ENCODE measurements at regions not wholly inside any gene's neighbourhood (a gene's known extent, or its start where the extent isn't known, plus 50 kb on each side); places are given as distances from the start of the nearest gene placed in this dataset.

DNA sequence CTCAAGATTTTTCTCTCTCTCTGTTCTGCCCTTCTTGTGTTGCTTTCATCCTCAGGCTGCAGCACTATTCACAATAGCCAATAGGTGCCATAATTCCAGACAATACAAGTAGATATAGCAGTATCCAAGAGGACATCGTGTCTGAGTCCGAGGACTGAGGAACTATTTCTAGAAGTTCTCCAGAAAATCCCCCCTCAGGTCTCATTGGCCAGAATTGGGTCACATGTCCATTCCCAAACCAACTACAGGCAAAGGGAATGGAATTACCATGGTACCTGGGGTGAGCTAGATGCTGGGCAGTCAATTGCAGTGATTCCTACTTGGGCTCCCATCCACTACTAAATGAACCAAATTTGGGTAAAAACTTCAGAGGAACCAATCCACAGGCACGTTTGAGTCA lies 301.9 kb upstream of the RASGEF1B start:
- Mint-ChIP-seq H3K27ac (no peak overlapping the region), H3K36me3 (no peaks in the 10 kb centered on the region), H3K4me3 (no peak overlapping the region), H3K9me3 (peaks cover 2% of the 10 kb centered on the region), H3K27me3 (ENCODE audit: insufficient read depth, low read depth) (peaks cover 3% of the 10 kb centered on the region), H3K4me1 (no peaks in the 10 kb centered on the region)
- TF ChIP-seq EZH2phosphoT487 (IDR thresholded peaks at IDR 0.05) (no peak), EZH2 (IDR thresholded peaks at IDR 0.05) (no peak)
- TF ChIP-seq, protein P1, sequence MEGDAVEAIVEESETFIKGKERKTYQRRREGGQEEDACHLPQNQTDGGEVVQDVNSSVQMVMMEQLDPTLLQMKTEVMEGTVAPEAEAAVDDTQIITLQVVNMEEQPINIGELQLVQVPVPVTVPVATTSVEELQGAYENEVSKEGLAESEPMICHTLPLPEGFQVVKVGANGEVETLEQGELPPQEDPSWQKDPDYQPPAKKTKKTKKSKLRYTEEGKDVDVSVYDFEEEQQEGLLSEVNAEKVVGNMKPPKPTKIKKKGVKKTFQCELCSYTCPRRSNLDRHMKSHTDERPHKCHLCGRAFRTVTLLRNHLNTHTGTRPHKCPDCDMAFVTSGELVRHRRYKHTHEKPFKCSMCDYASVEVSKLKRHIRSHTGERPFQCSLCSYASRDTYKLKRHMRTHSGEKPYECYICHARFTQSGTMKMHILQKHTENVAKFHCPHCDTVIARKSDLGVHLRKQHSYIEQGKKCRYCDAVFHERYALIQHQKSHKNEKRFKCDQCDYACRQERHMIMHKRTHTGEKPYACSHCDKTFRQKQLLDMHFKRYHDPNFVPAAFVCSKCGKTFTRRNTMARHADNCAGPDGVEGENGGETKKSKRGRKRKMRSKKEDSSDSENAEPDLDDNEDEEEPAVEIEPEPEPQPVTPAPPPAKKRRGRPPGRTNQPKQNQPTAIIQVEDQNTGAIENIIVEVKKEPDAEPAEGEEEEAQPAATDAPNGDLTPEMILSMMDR (IDR thresholded peaks at IDR 0.05) = no peak
- H3K79me2 ChIP-seq (ENCODE audit: low read depth) = no peaks in the 10 kb centered on the region
- peaks cover 8% of the 10 kb centered on the region for H3K4me1 ChIP-seq
- no peaks in the 10 kb centered on the region for H3K9me3 ChIP-seq (ENCODE audit: low read depth)
- no peaks in the 10 kb centered on the region for H4K20me1 ChIP-seq (ENCODE audit: low read depth)
- DNase-seq (ENCODE audit: low spot score) = no peak
- no peaks in the 10 kb centered on the region for H3F3A ChIP-seq (ENCODE audit: low read depth)
- H3K27me3 ChIP-seq = no peaks in the 10 kb centered on the region
- no peak overlapping the region for H3K9ac ChIP-seq
- H3K27ac ChIP-seq = no peak overlapping the region
- H3K4me3 ChIP-seq = no peak overlapping the region
- H3K4me2 ChIP-seq = no peak overlapping the region
- no peak overlapping the region for H2AFZ ChIP-seq (replicated peaks)
- no peaks in the 10 kb centered on the region for H3K36me3 ChIP-seq

DNA sequence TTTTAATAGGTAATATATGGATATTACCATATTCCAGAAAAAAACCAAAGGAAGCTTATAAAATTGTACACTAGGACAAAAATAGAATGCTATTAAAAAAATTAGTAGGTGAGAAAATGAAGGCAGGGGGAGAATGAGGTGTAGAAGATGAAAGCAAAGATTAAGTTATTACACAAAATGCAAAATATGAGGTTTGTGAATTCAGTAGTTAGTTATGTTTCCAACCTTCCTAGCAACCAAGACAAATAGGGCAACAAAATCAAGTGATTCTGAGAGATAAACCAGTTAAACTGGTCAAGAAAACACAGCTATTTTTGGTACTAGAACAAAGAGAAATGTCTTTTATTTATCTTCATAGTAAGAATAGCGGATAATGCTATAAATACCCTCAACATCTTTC lies 300.0 kb upstream of the RASGEF1B start:
- Histone ChIP-seq H3F3A (ENCODE audit: low read depth) (no peaks in the 10 kb centered on the region), H2AFZ (replicated peaks) (no peak overlapping the region), H3K4me2 (no peak overlapping the region), H3K27me3 (no peaks in the 10 kb centered on the region), H4K20me1 (ENCODE audit: low read depth) (no peaks in the 10 kb centered on the region), H3K4me1 (peaks cover 8% of the 10 kb centered on the region), H3K79me2 (ENCODE audit: low read depth) (no peaks in the 10 kb centered on the region), H3K9ac (no peak overlapping the region), H3K36me3 (no peaks in the 10 kb centered on the region), H3K9me3 (ENCODE audit: low read depth) (no peaks in the 10 kb centered on the region), H3K27ac (no peak overlapping the region), H3K4me3 (no peak overlapping the region)
- Mint-ChIP-seq H3K9me3 (peaks cover 2% of the 10 kb centered on the region), H3K4me3 (no peak overlapping the region), H3K27ac (no peak overlapping the region), H3K36me3 (no peaks in the 10 kb centered on the region), H3K27me3 (ENCODE audit: insufficient read depth, low read depth) (no peaks in the 10 kb centered on the region), H3K4me1 (no peaks in the 10 kb centered on the region)
- no peak for DNase-seq (ENCODE audit: low spot score)
- no peak for TF ChIP-seq EZH2 (IDR thresholded peaks at IDR 0.05)
- TF ChIP-seq EZH2phosphoT487 (IDR thresholded peaks at IDR 0.05) = no peak
- TF ChIP-seq, protein P1 (IDR thresholded peaks at IDR 0.05) = no peak

DNA sequence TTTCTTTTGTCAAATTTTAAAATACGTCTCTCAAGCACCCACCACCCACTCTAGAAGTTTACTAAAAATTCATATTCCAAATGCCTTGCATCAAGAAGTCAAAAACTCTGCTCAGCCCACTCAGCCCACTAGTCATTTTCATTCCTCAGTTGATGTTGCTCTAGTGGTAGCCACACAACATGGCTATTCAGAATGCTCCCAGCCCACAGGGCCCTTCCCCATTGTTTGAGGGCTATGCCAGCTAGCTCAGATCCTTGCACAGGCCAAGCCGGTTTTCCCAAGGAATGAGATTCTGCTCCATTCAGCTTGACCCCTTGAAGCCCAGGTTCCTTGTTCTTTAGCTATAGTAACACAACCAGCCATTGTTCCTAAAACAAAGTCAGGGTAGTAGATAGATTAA lies 297.5 kb upstream of the RASGEF1B start:
- TF ChIP-seq EZH2 (IDR thresholded peaks at IDR 0.05) (no peak), EZH2phosphoT487 (IDR thresholded peaks at IDR 0.05) (no peak)
- Histone ChIP-seq H3K36me3 (no peaks in the 10 kb centered on the region), H3K27me3 (no peaks in the 10 kb centered on the region), H2AFZ (replicated peaks) (no peak overlapping the region), H3K9me3 (ENCODE audit: low read depth) (no peaks in the 10 kb centered on the region), H3K27ac (no peak overlapping the region), H3K9ac (no peak overlapping the region), H4K20me1 (ENCODE audit: low read depth) (no peaks in the 10 kb centered on the region), H3K79me2 (ENCODE audit: low read depth) (no peaks in the 10 kb centered on the region), H3K4me1 (peaks cover 8% of the 10 kb centered on the region), H3K4me3 (no peak overlapping the region), H3K4me2 (peak overlapping the region; percentile 2), H3F3A (ENCODE audit: low read depth) (no peaks in the 10 kb centered on the region)
- DNase-seq (ENCODE audit: low spot score) = peak; percentile 30
- no peak overlapping the region for H3K27ac Mint-ChIP-seq
- H3K9me3 Mint-ChIP-seq = peaks cover 2% of the 10 kb centered on the region
- no peak overlapping the region for H3K4me3 Mint-ChIP-seq
- no peaks in the 10 kb centered on the region for H3K36me3 Mint-ChIP-seq
- H3K27me3 Mint-ChIP-seq (ENCODE audit: insufficient read depth, low read depth) = peaks cover 3% of the 10 kb centered on the region
- H3K4me1 Mint-ChIP-seq = no peaks in the 10 kb centered on the region

DNA sequence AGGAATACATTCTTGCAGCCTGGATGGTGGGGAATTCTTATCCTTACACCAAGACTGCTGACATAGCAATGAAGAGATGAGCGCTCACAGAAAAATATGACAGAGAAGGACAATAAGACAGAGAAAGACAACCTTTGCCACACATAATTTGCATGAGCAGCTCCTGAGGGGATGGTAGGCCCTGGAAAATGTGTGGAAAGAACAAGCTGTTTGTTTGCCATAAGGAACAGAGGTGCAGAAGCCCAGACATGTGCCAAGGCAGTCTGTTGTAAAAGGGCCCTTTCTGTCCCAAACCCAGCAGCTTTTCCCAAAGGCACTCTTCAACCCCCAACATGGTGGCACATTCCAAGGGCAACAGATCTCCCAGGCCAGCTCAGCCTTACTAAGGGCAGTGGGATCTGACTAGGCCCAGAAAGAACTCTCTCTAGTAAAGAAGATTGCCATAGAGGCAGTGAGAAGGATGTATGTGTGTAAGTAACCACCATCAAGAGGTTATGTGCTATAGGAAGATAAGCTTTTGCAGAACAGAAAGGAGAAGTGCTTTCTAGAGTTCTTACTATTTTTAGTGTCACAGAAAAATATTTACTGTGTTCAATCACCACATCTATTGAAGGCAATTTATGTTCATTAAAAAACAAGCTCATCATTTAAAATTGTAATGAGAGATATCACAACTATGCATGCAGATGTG lies 287.0 kb upstream of the RASGEF1B start:
- Mint-ChIP-seq H3K4me3 (no peak overlapping the region), H3K27ac (no peak overlapping the region)

More for the DNA sequence above, 287.0 kb upstream of the RASGEF1B start:
- Histone ChIP-seq H3K4me1 (peaks cover 3% of the 10 kb centered on the region), H3F3A (ENCODE audit: low read depth) (no peaks in the 10 kb centered on the region), H3K4me2 (no peak overlapping the region), H3K36me3 (no peaks in the 10 kb centered on the region), H3K27ac (no peak overlapping the region), H3K9me3 (ENCODE audit: low read depth) (no peaks in the 10 kb centered on the region), H3K9ac (no peak overlapping the region), H3K79me2 (ENCODE audit: low read depth) (no peaks in the 10 kb centered on the region), H3K27me3 (no peaks in the 10 kb centered on the region), H3K4me3 (no peak overlapping the region), H2AFZ (replicated peaks) (peak overlapping the region; percentile 14), H4K20me1 (ENCODE audit: low read depth) (no peaks in the 10 kb centered on the region)
- no peaks in the 10 kb centered on the region for H3K9me3 Mint-ChIP-seq
- TF ChIP-seq EZH2phosphoT487 (IDR thresholded peaks at IDR 0.05) (no peak), EZH2 (IDR thresholded peaks at IDR 0.05) (no peak)
- TF ChIP-seq, protein P1 (IDR thresholded peaks at IDR 0.05) = no peak
- no peaks in the 10 kb centered on the region for H3K36me3 Mint-ChIP-seq
- no peak for DNase-seq (ENCODE audit: low spot score)
- H3K27me3 Mint-ChIP-seq (ENCODE audit: insufficient read depth, low read depth) = peaks cover 7% of the 10 kb centered on the region
- no peaks in the 10 kb centered on the region for H3K4me1 Mint-ChIP-seq

Measured in neural progenitor cell (in vitro differentiated cells).